Endothelial cell of umbilical vein (primary cell): ENCODE measurements at regions not wholly inside any gene's neighbourhood (a gene's known extent, or its start where the extent isn't known, plus 50 kb on each side); places are given as distances from the start of the nearest gene placed in this dataset.

Source experiments
- BruUV-seq: library from RNA; stranded (reverse); fragments of 400-500 nt; replicated peaks from 2 replicates; lab custom pipeline; 2021; lab: Mats Ljungman, UMichigan
- CTCF ChIA-PET: fragments of 300-600, 350-600 bp; sonication (Branson Sonifier 250); formaldehyde crosslinking; loops from one replicate; lab custom pipeline; 2021; ENCODE audit warnings: antibody characterized with exemption, inconsistent platforms; lab: Charles Lee
- POLR2A ChIA-PET: fragments of 300-600, 350-600 bp; sonication (Branson Sonifier 250); formaldehyde crosslinking; loops from one replicate; lab custom pipeline; 2021; ENCODE audit warnings: antibody characterized with exemption, inconsistent platforms; lab: Charles Lee
- DNase-seq: peaks from one replicate; pipeline ENCODE4 v3.0.0-alpha.2; 2011; ENCODE audit warnings: low read depth, low spot score
- FAIRE-seq: peaks from 2 replicates; lab custom pipeline; 2011; peaks lifted over from hg19 to GRCh38; lab: Jason Lieb, UNC
- H2AFZ ChIP-seq: 2 replicates; pipeline ENCODE4 v1.6.0; 2012; ENCODE audit warnings: low read depth, low read length, control low read depth, inconsistent platforms
- H3K27ac ChIP-seq: 2 replicates; pipeline ENCODE4 v1.5.1; 2011; ENCODE audit warnings: low read depth, mild to moderate bottlenecking, control low read depth, low read length, moderate library complexity; ENCODE audit not compliant: insufficient read depth
- H3K27me3 ChIP-seq, 2 experiments: 2 replicates each; pipeline versions ENCODE4 v1.6.0 to v1.6.1; 2011; ENCODE audit warnings: low read length in 2 of 2, mixed read lengths in 1 of 2; ENCODE audit not compliant: control insufficient read depth in 2 of 2, insufficient read depth in 2 of 2
- H3K36me3 ChIP-seq, 2 experiments: 2 replicates in 1 of 2; 3 replicates in 1 of 2; pipeline ENCODE4 v1.5.1; 2011; ENCODE audit warnings: low read length in 2 of 2, mild to moderate bottlenecking in 1 of 2, moderate library complexity in 1 of 2; ENCODE audit not compliant: control insufficient read depth in 2 of 2, insufficient read depth in 2 of 2; ENCODE audit errors: extremely low read depth in 1 of 2
- H3K4me1 ChIP-seq: 3 replicates; pipeline ENCODE4 v1.5.1; 2011; ENCODE audit warnings: mild to moderate bottlenecking, low read length; ENCODE audit not compliant: control insufficient read depth, insufficient read depth; ENCODE audit errors: extremely low read depth
- H3K4me2 ChIP-seq: 2 replicates; pipeline ENCODE4 v1.6.1; 2011; ENCODE audit warnings: low read length, control low read depth, mixed read lengths; ENCODE audit not compliant: insufficient read depth
- H3K4me3 ChIP-seq, 3 experiments: fragments of 200-600 bp in 1 of 3; sonication (generic), shearing (Covaris generic) in 1 of 3; replicated peaks in 1 of 3; 2 replicates each; pipeline ENCODE4 v1.5.1; 2011 to 2016; ENCODE audit warnings: control low read depth in 3 of 3, low read length in 3 of 3, mild to moderate bottlenecking in 2 of 3, inconsistent platforms in 1 of 3, low read depth in 1 of 3, moderate library complexity in 1 of 3; ENCODE audit not compliant: insufficient read depth in 1 of 3
- H3K79me2 ChIP-seq: 2 replicates; pipeline ENCODE4 v1.6.0; 2012; ENCODE audit warnings: low read length, inconsistent platforms; ENCODE audit not compliant: control insufficient read depth, insufficient read depth
- H3K9ac ChIP-seq: replicated peaks from 2 replicates; pipeline ENCODE3; 2011; ENCODE audit warnings: low read length, control low read depth; ENCODE audit not compliant: insufficient read depth; ENCODE audit errors: extremely low read depth
- H3K9me1 ChIP-seq: replicated peaks from 3 replicates; pipeline ENCODE4 v1.6.0; 2011; ENCODE audit warnings: mild to moderate bottlenecking, low read length; ENCODE audit not compliant: control insufficient read depth, insufficient read depth; ENCODE audit errors: extremely low read depth
- H3K9me3 ChIP-seq: replicated peaks from 2 replicates; pipeline ENCODE4 v1.5.1; 2012; ENCODE audit warnings: low read length, inconsistent platforms; ENCODE audit not compliant: control insufficient read depth, insufficient read depth
- H4K20me1 ChIP-seq: replicated peaks from 2 replicates; pipeline ENCODE3; 2011; ENCODE audit warnings: mild to moderate bottlenecking, low read length; ENCODE audit not compliant: control insufficient read depth, insufficient read depth; ENCODE audit errors: extremely low read depth
- EZH2 ChIP-seq: IDR thresholded peaks from 2 replicates; pipeline ENCODE4 v1.6.1; 2012; ENCODE audit warnings: borderline replicate concordance, low read depth, mild to moderate bottlenecking, moderate library complexity, low read length, inconsistent platforms; ENCODE audit not compliant: severe bottlenecking
- FOS ChIP-seq: IDR thresholded peaks from 2 replicates; pipeline ENCODE4 v1.6.1; 2011; ENCODE audit warnings: mild to moderate bottlenecking, low read length, moderate library complexity, borderline replicate concordance; ENCODE audit not compliant: insufficient read depth
- GATA2 ChIP-seq: IDR thresholded peaks from 2 replicates; pipeline ENCODE4 v1.7.0; 2011; ENCODE audit warnings: low read depth, mild to moderate bottlenecking, moderate library complexity, mixed read lengths, low read length; ENCODE audit not compliant: insufficient read length, insufficient read depth
- JUN ChIP-seq: IDR thresholded peaks from 2 replicates; pipeline ENCODE4 v1.6.1; 2011; ENCODE audit warnings: borderline replicate concordance, low read depth; ENCODE audit not compliant: insufficient read length, insufficient read depth
- MAX ChIP-seq: IDR thresholded peaks from 2 replicates; pipeline ENCODE4 v1.6.1; 2011; ENCODE audit not compliant: insufficient read depth, insufficient read length
- MYC ChIP-seq: IDR thresholded peaks from one replicate; pipeline ENCODE4 v1.6.1; 2011; ENCODE audit warnings: mild to moderate bottlenecking, low read depth, low read length
- POLR2A ChIP-seq: IDR thresholded peaks from 2 replicates; pipeline ENCODE4 v1.6.1; 2012; ENCODE audit warnings: low read depth, mild to moderate bottlenecking, control low read depth, low read length
- POLR2AphosphoS5 ChIP-seq: IDR thresholded peaks from 2 replicates; pipeline ENCODE4 v1.6.1; 2012; ENCODE audit warnings: low read depth, mild to moderate bottlenecking, control low read depth, low read length, moderate library complexity; ENCODE audit not compliant: insufficient read depth
- dilution Hi-C: fragments of 300-500 bp; cut with MboI; formaldehyde crosslinking; loops from one replicate; pipeline ENCODE4 v1.15.0; 2019; ENCODE audit warnings: low sequenced_read_pairs; ENCODE audit not compliant: extremely low pct_ligation_motif_present
- intact Hi-C: fragments of 100-400 bp; cut with micrococcal nuclease; formaldehyde crosslinking; loops from one replicate; pipeline ENCODE4 v1.10.0; 2022
- TF ChIP-seq, protein P1 (sequence below), 2 donors: IDR thresholded peaks; 1 replicate in 1 of 2; 2 replicates in 1 of 2; pipeline ENCODE4 v1.5.1; 2011; ENCODE audit warnings: low read length in 2 of 2, mild to moderate bottlenecking in 2 of 2, moderate library complexity in 2 of 2, control low read depth in 1 of 2, inconsistent platforms in 1 of 2, low read depth in 1 of 2; ENCODE audit not compliant: insufficient read depth in 1 of 2; ENCODE audit errors: extremely low read depth in 1 of 2

GRCh38 chr14:22384974-22385526 lies 204.0 kb downstream of the DAD1 start:
- BruUV-seq = no TSS peak
- dilution Hi-C loops = no loop called here
- H4K20me1 ChIP-seq = no peaks in the 10 kb centered on the region
- no peaks in the 10 kb centered on the region for H3K9me3 ChIP-seq
- H3K9ac ChIP-seq = no peak overlapping the region
- FAIRE-seq = no peak
- no peaks in the 10 kb centered on the region for H3K9me1 ChIP-seq
- H3K4me3 ChIP-seq = no peak overlapping the region
- H3K27ac ChIP-seq = no peak overlapping the region
- no peaks in the 10 kb centered on the region for H3K36me3 ChIP-seq
- H3K79me2 ChIP-seq = no peaks in the 10 kb centered on the region
- H3K4me2 ChIP-seq = no peak overlapping the region
- CTCF ChIA-PET = interaction anchor here (0.7 to 2.3 kb wide), 7 partner anchors 10 to 268 kb away, joined by 3 to 11 read pairs (median 6); no protein-coding TSS in a partner anchor
- H3K4me1 ChIP-seq = no peaks in the 10 kb centered on the region
- intact Hi-C loops = loop anchor here (5.0 kb wide), 1 partner anchor 468 kb away; no protein-coding TSS in a partner anchor
- H3K27me3 ChIP-seq = peaks cover 7 to 21% of the 10 kb centered on the region in 2 experiments
- TF ChIP-seq, protein P1, sequence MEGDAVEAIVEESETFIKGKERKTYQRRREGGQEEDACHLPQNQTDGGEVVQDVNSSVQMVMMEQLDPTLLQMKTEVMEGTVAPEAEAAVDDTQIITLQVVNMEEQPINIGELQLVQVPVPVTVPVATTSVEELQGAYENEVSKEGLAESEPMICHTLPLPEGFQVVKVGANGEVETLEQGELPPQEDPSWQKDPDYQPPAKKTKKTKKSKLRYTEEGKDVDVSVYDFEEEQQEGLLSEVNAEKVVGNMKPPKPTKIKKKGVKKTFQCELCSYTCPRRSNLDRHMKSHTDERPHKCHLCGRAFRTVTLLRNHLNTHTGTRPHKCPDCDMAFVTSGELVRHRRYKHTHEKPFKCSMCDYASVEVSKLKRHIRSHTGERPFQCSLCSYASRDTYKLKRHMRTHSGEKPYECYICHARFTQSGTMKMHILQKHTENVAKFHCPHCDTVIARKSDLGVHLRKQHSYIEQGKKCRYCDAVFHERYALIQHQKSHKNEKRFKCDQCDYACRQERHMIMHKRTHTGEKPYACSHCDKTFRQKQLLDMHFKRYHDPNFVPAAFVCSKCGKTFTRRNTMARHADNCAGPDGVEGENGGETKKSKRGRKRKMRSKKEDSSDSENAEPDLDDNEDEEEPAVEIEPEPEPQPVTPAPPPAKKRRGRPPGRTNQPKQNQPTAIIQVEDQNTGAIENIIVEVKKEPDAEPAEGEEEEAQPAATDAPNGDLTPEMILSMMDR (IDR thresholded peaks at IDR 0.05; ENCODE audit: extremely low read depth in 1 of 2, insufficient read depth in 1 of 2, low read depth in 1 of 2, low read length in 2 of 2) = no peak
- TF ChIP-seq FOS (no peak), MAX (no peak), GATA2 (no peak), POLR2AphosphoS5 (no peak), JUN (no peak), POLR2A (no peak), MYC (no peak), EZH2 (no peak)
- H2AFZ ChIP-seq = no peak overlapping the region
- no peak for DNase-seq
- POLR2A ChIA-PET = interaction anchor here (1.1 kb wide), 1 partner anchor 710 kb away, joined by 3 read pairs; the partner anchor contains the start of gene ACIN1
